ENCODE measurements at regions not wholly inside any gene's neighbourhood (a gene's known extent, or its start where the extent isn't known, plus 50 kb on each side); places are given as distances from the start of the nearest gene placed in this dataset.

DNA sequence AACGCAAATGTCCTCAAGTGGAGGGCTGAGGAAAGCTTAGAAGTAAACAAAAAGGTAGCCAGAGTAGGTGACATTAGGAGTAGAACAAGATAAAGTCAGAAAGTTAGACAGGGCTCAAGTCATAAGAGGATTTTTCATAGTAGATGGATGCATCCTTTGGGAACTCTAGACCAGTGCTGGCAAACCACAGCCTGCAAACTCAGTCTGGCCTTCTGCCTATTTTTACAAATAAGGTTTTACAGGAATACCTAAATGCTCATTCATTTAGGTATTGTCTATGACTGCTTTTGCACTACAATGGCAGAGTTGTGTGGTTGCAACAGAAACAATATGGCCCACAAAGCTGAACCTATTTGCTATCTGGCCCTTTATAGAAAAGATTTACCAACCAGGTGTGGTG lies 116.0 kb upstream of the HMHB1 start:
- Histone ChIP-seq H3K4me1 (no peaks in the 10 kb centered on the region), H3K27me3 (replicated peaks in 1 of 7) (no peaks in the 10 kb centered on the region), H3K27ac (no peak overlapping the region), H3K9me3 (no peaks in the 10 kb centered on the region), H3K36me3 (no peaks in the 10 kb centered on the region), H3K4me3 (no peak overlapping the region)
- no peak for DNase-seq
- 87 to 96% (median 89%) methylated on average over 1 of the region's 1 CpG for WGBS, 5 donors
- TF ChIP-seq, protein P1, sequence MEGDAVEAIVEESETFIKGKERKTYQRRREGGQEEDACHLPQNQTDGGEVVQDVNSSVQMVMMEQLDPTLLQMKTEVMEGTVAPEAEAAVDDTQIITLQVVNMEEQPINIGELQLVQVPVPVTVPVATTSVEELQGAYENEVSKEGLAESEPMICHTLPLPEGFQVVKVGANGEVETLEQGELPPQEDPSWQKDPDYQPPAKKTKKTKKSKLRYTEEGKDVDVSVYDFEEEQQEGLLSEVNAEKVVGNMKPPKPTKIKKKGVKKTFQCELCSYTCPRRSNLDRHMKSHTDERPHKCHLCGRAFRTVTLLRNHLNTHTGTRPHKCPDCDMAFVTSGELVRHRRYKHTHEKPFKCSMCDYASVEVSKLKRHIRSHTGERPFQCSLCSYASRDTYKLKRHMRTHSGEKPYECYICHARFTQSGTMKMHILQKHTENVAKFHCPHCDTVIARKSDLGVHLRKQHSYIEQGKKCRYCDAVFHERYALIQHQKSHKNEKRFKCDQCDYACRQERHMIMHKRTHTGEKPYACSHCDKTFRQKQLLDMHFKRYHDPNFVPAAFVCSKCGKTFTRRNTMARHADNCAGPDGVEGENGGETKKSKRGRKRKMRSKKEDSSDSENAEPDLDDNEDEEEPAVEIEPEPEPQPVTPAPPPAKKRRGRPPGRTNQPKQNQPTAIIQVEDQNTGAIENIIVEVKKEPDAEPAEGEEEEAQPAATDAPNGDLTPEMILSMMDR (IDR thresholded peaks at IDR 0.05 in 8 of 11, conservative IDR thresholded peaks at IDR 0.05 in 3 of 11) = no peak
- TF ChIP-seq POLR2A (IDR thresholded peaks at IDR 0.05) (no peak), POLR2AphosphoS5 (IDR thresholded peaks at IDR 0.05) (no peak)
- intact Hi-C loops (cut with DNase I; ENCODE audit: low total_unique reads) = no loop called here

DNA sequence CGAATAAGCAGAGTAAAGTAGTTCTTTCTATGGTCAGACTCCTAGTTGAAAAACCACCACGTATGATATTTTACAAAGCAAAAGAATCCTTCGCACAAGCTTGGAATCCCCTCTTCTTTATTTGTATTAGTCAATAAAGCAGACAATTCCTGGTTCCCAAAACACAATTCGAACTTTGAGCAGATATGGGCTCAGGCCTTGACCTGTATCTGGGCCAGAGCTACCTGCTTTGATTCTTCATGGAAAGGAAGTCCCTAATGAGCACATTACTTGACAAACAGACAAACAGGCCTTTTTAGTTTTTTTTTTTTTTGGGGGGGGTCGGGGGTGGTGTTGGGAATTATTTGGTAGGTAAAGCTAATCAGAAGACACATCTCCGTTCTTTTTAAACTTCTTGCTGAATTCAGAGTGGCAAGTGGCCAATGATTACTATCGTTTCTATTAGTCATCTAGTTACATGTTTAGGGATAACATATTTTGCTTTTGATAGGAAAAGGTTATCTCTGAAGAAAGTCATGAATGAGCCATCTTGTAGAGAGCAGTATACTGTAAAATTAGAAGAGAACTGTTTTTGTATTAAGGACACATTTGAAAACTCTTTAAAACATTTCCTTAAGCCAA lies 116.6 kb upstream of the HMHB1 start:
- WGBS, 5 donors = 87 to 92% (median 88%) methylated on average over 7 of the region's 7 CpGs
- H3K9me3 ChIP-seq = peaks cover 0 to 6% (median 2%) of the 10 kb centered on the region in 8 donors
- no peak overlapping the region for H3K27ac ChIP-seq
- no peak for DNase-seq
- H3K36me3 ChIP-seq = no peaks in the 10 kb centered on the region
- no peak overlapping the region for H3K4me3 ChIP-seq
- intact Hi-C loops (cut with DNase I; ENCODE audit: low total_unique reads) = no loop called here
- H3K27me3 ChIP-seq (replicated peaks in 1 of 7) = no peaks in the 10 kb centered on the region
- TF ChIP-seq, protein P1 (IDR thresholded peaks at IDR 0.05 in 8 of 11, conservative IDR thresholded peaks at IDR 0.05 in 3 of 11) = no peak
- TF ChIP-seq POLR2AphosphoS5 (IDR thresholded peaks at IDR 0.05) (no peak), POLR2A (IDR thresholded peaks at IDR 0.05) (no peak)
- no peaks in the 10 kb centered on the region for H3K4me1 ChIP-seq

DNA sequence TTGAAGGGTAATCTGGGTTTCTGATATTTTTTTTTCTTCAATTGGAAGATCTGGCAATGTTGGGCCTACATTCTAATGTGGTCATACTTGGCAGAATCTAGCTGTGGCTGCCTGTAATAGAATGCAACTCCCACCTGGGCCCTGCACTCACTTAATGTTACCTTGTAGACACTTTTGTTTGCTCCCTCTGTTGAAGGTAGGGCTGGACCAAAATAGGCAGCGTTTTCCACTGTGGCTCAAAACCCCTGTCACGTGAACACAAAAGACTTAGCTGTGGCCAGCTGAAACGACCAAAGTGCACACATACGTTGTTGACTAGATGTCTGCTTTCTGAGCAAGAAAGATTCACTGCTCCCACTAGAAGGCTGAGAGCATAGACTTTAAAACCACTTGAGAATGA lies 117.6 kb upstream of the HMHB1 start:
- peak overlapping the region in 3 of 8 donors; percentile 39 to 55 (median 41) for H3K27ac ChIP-seq
- no peak for DNase-seq
- H3K4me3 ChIP-seq = no peak overlapping the region
- no peaks in the 10 kb centered on the region for H3K27me3 ChIP-seq (replicated peaks in 1 of 7)
- H3K9me3 ChIP-seq = peaks cover 0 to 16% (median 12%) of the 10 kb centered on the region in 8 donors
- WGBS, 5 donors = 89 to 92% (median 90%) methylated on average over 4 of the region's 4 CpGs
- no peaks in the 10 kb centered on the region for H3K36me3 ChIP-seq
- intact Hi-C loops (cut with DNase I; ENCODE audit: low total_unique reads) = no loop called here
- H3K4me1 ChIP-seq = no peaks in the 10 kb centered on the region
- TF ChIP-seq POLR2A (IDR thresholded peaks at IDR 0.05) = no peak

DNA sequence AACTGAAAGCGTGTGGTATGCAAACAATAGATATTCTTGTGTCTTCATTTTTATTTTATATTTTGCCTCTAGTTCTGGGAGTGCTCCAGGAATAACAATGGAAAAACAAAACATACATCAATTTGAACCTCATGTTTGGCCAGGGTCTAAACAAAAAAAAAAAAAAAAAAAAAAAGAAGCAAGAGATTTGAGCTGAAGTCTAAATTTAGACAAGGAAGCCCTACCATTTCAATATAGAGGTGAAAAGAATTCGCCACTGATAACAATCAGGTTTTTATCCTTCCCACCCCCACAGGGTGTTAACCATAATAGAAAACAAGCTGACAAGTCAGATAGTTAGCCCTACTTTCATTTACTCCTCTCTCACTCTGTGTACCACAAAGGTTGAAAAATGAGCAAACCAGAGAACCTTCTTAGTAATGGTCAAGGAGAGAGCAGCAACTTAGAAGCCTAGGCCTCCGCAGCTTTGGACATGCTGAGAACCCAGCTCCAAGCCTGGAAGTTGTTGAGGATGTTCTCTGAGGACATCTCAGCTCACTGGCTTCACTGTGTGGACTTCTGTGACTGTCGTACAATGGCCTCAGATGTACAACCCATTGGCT lies 118.2 kb upstream of the HMHB1 start:
- H3K36me3 ChIP-seq = no peaks in the 10 kb centered on the region
- peaks cover 0 to 22% (median 14%) of the 10 kb centered on the region in 8 donors for H3K9me3 ChIP-seq
- H3K4me1 ChIP-seq = no peaks in the 10 kb centered on the region
- H3K27me3 ChIP-seq (replicated peaks in 1 of 7) = no peaks in the 10 kb centered on the region
- intact Hi-C loops (cut with DNase I; ENCODE audit: low total_unique reads) = no loop called here
- WGBS, 5 donors = 76 to 90% (median 82%) methylated on average over 4 of the region's 4 CpGs
- H3K27ac ChIP-seq = peak overlapping the region in 3 of 8 donors; percentile 39 to 55 (median 41)
- DNase-seq = no peak
- no peak overlapping the region for H3K4me3 ChIP-seq
- TF ChIP-seq POLR2A (IDR thresholded peaks at IDR 0.05) = no peak
- TF ChIP-seq, protein P1 (IDR thresholded peaks at IDR 0.05 in 8 of 11, conservative IDR thresholded peaks at IDR 0.05 in 3 of 11) = no peak
- no peak for TF ChIP-seq POLR2AphosphoS5 (IDR thresholded peaks at IDR 0.05)

Data from spleen (tissue), 11 donors.